ENCODE measurements at regions not wholly inside any gene's neighbourhood (a gene's known extent, or its start where the extent isn't known, plus 50 kb on each side); places are given as distances from the start of the nearest gene placed in this dataset.

DNA sequence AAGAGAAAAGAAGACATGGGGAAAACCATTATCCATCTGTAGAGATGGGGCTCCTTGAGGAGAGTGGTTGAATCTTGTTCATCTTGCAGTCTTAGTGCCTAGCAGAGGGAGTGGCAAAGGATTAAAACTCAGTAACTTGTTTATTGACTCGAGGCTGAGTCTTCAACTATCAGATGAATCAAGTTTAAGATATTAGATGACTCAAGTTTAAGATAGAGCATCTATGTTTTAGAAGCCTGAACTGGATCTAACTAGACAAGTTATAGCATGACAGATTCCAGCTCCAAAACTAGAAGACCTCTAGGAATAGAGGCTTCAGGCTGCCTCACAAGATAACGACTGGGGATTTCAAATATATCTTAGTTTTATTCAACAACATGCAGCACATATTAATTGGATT is 2277.2 kb upstream of the WWC1 start:
- TF ChIP-seq, protein P1, sequence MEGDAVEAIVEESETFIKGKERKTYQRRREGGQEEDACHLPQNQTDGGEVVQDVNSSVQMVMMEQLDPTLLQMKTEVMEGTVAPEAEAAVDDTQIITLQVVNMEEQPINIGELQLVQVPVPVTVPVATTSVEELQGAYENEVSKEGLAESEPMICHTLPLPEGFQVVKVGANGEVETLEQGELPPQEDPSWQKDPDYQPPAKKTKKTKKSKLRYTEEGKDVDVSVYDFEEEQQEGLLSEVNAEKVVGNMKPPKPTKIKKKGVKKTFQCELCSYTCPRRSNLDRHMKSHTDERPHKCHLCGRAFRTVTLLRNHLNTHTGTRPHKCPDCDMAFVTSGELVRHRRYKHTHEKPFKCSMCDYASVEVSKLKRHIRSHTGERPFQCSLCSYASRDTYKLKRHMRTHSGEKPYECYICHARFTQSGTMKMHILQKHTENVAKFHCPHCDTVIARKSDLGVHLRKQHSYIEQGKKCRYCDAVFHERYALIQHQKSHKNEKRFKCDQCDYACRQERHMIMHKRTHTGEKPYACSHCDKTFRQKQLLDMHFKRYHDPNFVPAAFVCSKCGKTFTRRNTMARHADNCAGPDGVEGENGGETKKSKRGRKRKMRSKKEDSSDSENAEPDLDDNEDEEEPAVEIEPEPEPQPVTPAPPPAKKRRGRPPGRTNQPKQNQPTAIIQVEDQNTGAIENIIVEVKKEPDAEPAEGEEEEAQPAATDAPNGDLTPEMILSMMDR (IDR thresholded peaks at IDR 0.05; ENCODE audit: extremely low read depth, low read depth, low read length): no peak
- no peak for DNase-seq (ENCODE audit: insufficient read length, low spot score, missing footprints)
- peaks cover 2% of the 10 kb centered on the region for H3K9me3 ChIP-seq (ENCODE audit: low read depth, low read length)
- no peak overlapping the region for H3K4me3 ChIP-seq (ENCODE audit: insufficient read depth, low read length)
- H3K36me3 ChIP-seq (ENCODE audit: insufficient read depth, low read length): no peaks in the 10 kb centered on the region
- H3K27me3 ChIP-seq (ENCODE audit: insufficient read depth, low read length): no peaks in the 10 kb centered on the region
- no peaks in the 10 kb centered on the region for H4K20me1 ChIP-seq (ENCODE audit: insufficient read depth, low read length)
- H2AFZ ChIP-seq (ENCODE audit: low read length): no peak overlapping the region
- H3K4me1 ChIP-seq (ENCODE audit: insufficient read depth, low read length): no peaks in the 10 kb centered on the region
- no peaks in the 10 kb centered on the region for H3K79me2 ChIP-seq (ENCODE audit: insufficient read depth, low read length)
- no peak overlapping the region for H3K4me2 ChIP-seq (ENCODE audit: insufficient read depth, low read length)
- no peak overlapping the region for H3K27ac ChIP-seq (ENCODE audit: low read depth, low read length)

DNA sequence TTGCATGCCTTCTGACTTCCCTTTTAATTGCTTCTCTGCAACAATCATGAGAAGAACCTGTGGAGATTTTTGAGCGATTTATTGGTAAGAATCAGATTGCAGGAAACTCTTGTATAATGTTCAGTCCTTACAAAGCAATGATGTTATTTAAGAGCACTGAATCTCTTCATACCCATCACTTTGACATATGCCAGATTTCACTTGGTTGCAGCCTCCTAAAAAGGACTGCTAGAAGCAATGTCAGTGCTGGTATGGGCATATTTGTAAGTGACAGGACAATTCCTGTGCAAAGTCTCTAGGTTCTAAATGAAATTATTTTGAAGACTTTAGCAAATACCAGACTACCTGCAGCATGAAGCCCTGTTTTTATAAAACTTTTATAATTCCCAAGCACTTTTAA is 2272.7 kb upstream of the WWC1 start:
- no peak for DNase-seq (ENCODE audit: insufficient read length, low spot score, missing footprints)
- Histone ChIP-seq H2AFZ (ENCODE audit: low read length) (no peak overlapping the region), H3K4me3 (ENCODE audit: insufficient read depth, low read length) (no peak overlapping the region), H3K27ac (ENCODE audit: low read depth, low read length) (no peak overlapping the region), H3K9me3 (ENCODE audit: low read depth, low read length) (no peaks in the 10 kb centered on the region), H4K20me1 (ENCODE audit: insufficient read depth, low read length) (no peaks in the 10 kb centered on the region), H3K4me1 (ENCODE audit: insufficient read depth, low read length) (no peaks in the 10 kb centered on the region), H3K4me2 (ENCODE audit: insufficient read depth, low read length) (no peak overlapping the region), H3K79me2 (ENCODE audit: insufficient read depth, low read length) (no peaks in the 10 kb centered on the region), H3K36me3 (ENCODE audit: insufficient read depth, low read length) (no peaks in the 10 kb centered on the region), H3K27me3 (ENCODE audit: insufficient read depth, low read length) (no peaks in the 10 kb centered on the region)
- TF ChIP-seq, protein P1 (IDR thresholded peaks at IDR 0.05; ENCODE audit: extremely low read depth, low read depth, low read length): no peak

DNA sequence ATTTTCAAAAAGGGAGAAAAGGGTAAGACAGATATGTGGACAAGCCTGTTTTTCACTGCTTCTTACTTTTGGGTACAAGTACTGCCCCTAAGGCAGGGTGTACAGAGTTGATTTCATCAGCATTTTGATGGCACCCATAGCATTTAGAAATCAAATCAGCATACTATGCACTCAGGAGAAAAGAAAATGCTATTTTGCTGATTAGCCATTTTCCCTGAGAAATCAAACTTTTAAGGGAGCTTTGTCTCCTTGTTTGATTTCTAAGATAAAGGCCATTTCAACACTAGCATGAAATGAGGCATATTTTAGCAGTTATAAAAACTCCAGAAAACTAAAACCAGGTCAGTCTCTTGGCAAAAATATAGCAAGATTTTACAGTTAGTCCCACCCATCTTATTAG is 2269.4 kb upstream of the WWC1 start:
- Histone ChIP-seq H3K27ac (ENCODE audit: low read depth, low read length) (no peak overlapping the region), H3K36me3 (ENCODE audit: insufficient read depth, low read length) (no peaks in the 10 kb centered on the region), H3K79me2 (ENCODE audit: insufficient read depth, low read length) (no peaks in the 10 kb centered on the region), H3K4me3 (ENCODE audit: insufficient read depth, low read length) (no peak overlapping the region), H3K4me2 (ENCODE audit: insufficient read depth, low read length) (no peak overlapping the region), H4K20me1 (ENCODE audit: insufficient read depth, low read length) (no peaks in the 10 kb centered on the region), H3K9me3 (ENCODE audit: low read depth, low read length) (no peaks in the 10 kb centered on the region), H2AFZ (ENCODE audit: low read length) (no peak overlapping the region), H3K27me3 (ENCODE audit: insufficient read depth, low read length) (no peaks in the 10 kb centered on the region), H3K4me1 (ENCODE audit: insufficient read depth, low read length) (no peaks in the 10 kb centered on the region)
- no peak for DNase-seq (ENCODE audit: insufficient read length, low spot score, missing footprints)
- TF ChIP-seq, protein P1 (IDR thresholded peaks at IDR 0.05; ENCODE audit: extremely low read depth, low read depth, low read length): no peak

DNA sequence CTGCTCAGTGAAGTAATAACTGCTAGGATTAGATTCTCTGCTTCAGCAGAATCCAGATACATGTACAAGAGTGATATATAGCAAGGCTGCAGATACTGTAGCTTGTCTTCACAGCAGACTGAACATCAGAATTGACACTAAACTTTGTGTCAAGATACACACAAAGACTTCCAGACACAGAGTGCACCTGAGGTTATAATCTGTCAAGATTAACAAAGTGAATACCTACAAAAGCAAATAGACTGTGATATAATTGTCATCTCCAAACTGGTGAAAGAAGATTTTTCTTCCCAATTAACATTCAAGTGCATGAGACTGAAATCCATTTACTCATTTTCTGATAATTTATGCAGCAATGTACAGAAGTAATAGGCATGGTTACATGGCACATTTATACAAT is 2266.5 kb upstream of the WWC1 start:
- no peaks in the 10 kb centered on the region for H3K79me2 ChIP-seq (ENCODE audit: insufficient read depth, low read length)
- no peak overlapping the region for H3K27ac ChIP-seq (ENCODE audit: low read depth, low read length)
- H3K9me3 ChIP-seq (ENCODE audit: low read depth, low read length): no peaks in the 10 kb centered on the region
- no peak overlapping the region for H2AFZ ChIP-seq (ENCODE audit: low read length)
- no peaks in the 10 kb centered on the region for H3K36me3 ChIP-seq (ENCODE audit: insufficient read depth, low read length)
- H4K20me1 ChIP-seq (ENCODE audit: insufficient read depth, low read length): no peaks in the 10 kb centered on the region
- H3K4me3 ChIP-seq (ENCODE audit: insufficient read depth, low read length): no peak overlapping the region
- no peak overlapping the region for H3K4me2 ChIP-seq (ENCODE audit: insufficient read depth, low read length)
- TF ChIP-seq, protein P1 (IDR thresholded peaks at IDR 0.05; ENCODE audit: extremely low read depth, low read depth, low read length): no peak
- no peaks in the 10 kb centered on the region for H3K4me1 ChIP-seq (ENCODE audit: insufficient read depth, low read length)
- no peak for DNase-seq (ENCODE audit: insufficient read length, low spot score, missing footprints)
- no peaks in the 10 kb centered on the region for H3K27me3 ChIP-seq (ENCODE audit: insufficient read depth, low read length)
